Mucosa of descending colon (tissue), 3 donors: ENCODE measurements at regions not wholly inside any gene's neighbourhood (a gene's known extent, or its start where the extent isn't known, plus 50 kb on each side); places are given as distances from the start of the nearest gene placed in this dataset.

ENCODE experiments used
- ATAC-seq: fragments of 200-7000 bp; cut with Tn5 transposase; one replicate; pipeline ENCODE4 v1.9.1; 2020; ENCODE audit warnings: mild to moderate bottlenecking, moderate library complexity
- DNase-seq, 3 donors: peaks; one replicate each; pipeline ENCODE4 v3.0.0-alpha.2; 2020
- H3K36me3 ChIP-seq: fragments of 200-600 bp; one replicate; pipeline ENCODE4 v1.8.0; 2021; ENCODE audit warnings: low read depth, mild to moderate bottlenecking
- H3K4me1 ChIP-seq: fragments of 200-600 bp; one replicate; pipeline ENCODE4 v1.8.0; 2021; ENCODE audit warnings: low read depth, mild to moderate bottlenecking
- H3K4me3 ChIP-seq: fragments of 200-600 bp; one replicate; pipeline ENCODE4 v1.8.0; 2021; ENCODE audit warnings: mild to moderate bottlenecking
- H3K9me3 ChIP-seq: fragments of 200-600 bp; one replicate; pipeline ENCODE4 v1.8.0; 2021; ENCODE audit warnings: mild to moderate bottlenecking
- intact Hi-C, 2 donors: fragments of 100-400 bp; cut with DNase I in 1 of 2; cut with micrococcal nuclease in 1 of 2; formaldehyde crosslinking; loops; one replicate each; pipeline versions ENCODE4 v1.11.0 to v1.11.1; 2022; cut with DNase I, micrococcal nuclease
- TF ChIP-seq, protein P1 (sequence below): fragments of 200-600 bp; IDR thresholded peaks from one replicate; pipeline ENCODE4 v1.8.0; 2022; ENCODE audit warnings: antibody characterized with exemption, mild to moderate bottlenecking
- donor health status: DM: no; HTN: no; CAD: no; lungs with moderate emphysema.
- donor health status: DM: no; HTN: no; CAD: no.
- donor health status: DM: no; HTN: yes; CAD: no.

DNA sequence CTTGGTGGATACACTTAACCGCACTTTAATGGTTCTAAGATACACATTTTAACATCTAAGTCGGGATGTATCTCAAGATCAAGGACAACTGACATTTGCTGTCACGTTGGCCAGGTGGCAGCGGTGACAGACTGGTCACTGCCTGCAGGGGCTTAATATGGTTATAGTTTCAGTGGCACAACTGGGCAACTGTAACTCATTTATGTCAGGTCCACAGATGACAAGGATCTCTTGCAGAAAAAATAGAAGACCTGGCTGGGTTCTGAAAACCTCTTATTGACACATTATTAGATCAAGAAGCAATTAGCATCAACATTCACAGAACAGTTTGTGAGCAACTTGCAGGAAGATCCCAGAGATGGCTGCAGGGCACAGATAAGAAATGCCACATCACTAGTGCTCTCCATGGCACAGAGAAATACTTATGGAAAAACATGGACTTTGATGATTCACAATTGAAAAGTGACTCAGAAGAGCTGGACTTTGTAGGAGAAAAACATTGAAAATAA, 99.6 kb upstream of the SORBS2 start:
- TF ChIP-seq, protein P1, sequence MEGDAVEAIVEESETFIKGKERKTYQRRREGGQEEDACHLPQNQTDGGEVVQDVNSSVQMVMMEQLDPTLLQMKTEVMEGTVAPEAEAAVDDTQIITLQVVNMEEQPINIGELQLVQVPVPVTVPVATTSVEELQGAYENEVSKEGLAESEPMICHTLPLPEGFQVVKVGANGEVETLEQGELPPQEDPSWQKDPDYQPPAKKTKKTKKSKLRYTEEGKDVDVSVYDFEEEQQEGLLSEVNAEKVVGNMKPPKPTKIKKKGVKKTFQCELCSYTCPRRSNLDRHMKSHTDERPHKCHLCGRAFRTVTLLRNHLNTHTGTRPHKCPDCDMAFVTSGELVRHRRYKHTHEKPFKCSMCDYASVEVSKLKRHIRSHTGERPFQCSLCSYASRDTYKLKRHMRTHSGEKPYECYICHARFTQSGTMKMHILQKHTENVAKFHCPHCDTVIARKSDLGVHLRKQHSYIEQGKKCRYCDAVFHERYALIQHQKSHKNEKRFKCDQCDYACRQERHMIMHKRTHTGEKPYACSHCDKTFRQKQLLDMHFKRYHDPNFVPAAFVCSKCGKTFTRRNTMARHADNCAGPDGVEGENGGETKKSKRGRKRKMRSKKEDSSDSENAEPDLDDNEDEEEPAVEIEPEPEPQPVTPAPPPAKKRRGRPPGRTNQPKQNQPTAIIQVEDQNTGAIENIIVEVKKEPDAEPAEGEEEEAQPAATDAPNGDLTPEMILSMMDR: no peak

DNA sequence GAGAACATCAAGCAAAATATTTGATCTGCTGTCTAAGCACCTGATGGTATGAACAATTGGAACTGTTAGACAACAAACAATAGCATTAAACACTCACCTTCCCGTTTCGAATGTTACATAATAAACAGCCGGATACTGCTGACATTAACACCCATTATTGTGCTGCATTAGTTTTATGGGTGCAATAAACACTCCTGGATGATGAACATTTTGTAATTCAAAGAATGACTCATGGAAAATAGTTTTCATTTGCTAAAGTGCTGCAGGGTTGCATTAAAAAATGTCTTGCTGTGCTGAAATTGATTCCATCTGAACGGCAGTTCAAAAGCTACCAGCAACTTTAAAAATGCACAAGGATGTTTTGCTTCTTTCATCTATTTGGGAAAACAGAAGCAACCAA, 100.8 kb upstream of the SORBS2 start:
- TF ChIP-seq, protein P1: no peak
- ATAC-seq (peak; percentile 65), DNase-seq (no peak)
- H3K36me3 ChIP-seq: no peaks in the 10 kb centered on the region
- intact Hi-C loops: no loop called here
- H3K4me1 ChIP-seq: no peaks in the 10 kb centered on the region
- no peaks in the 10 kb centered on the region for H3K9me3 ChIP-seq
- no peak overlapping the region for H3K4me3 ChIP-seq

More for the DNA sequence above, 99.6 kb upstream of the SORBS2 start:
- DNase-seq (no peak), ATAC-seq (no peak)
- Histone ChIP-seq H3K9me3 (no peaks in the 10 kb centered on the region), H3K4me3 (no peak overlapping the region), H3K36me3 (no peaks in the 10 kb centered on the region), H3K4me1 (no peaks in the 10 kb centered on the region)
- intact Hi-C loops: no loop called here

DNA sequence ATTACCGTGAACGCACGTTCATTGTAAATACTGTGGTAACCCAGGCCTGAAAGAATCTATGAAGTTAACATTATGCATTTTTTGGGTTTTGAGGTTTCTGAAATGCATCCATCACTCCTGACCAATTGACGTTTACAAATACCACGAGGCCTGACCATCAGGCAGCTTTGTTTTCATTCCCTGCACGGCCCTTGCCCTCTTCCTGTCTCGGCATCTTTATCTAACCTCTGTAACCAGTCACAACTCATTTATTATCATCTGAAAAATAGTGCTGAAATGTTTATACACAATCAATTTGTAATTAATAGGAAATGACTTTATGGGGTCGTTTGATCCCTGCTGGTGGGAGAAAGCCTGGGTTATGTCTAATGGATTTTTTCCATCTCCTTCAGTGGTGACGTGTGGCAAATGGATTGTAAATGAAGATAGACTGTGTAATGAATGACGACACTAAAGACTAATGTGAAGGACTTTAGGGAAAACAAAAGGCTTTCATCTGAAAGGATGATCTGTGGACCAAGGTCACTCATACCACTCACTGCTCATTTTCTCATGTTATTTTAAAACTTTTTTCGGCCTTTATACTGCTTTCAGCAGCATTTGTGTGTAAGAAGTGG, 102.7 kb upstream of the SORBS2 start:
- Histone ChIP-seq H3K4me3 (no peak overlapping the region), H3K36me3 (no peaks in the 10 kb centered on the region), H3K9me3 (no peaks in the 10 kb centered on the region), H3K4me1 (no peaks in the 10 kb centered on the region)
- intact Hi-C loops: no loop called here
- no peak for ATAC-seq
- no peak for DNase-seq
- TF ChIP-seq, protein P1: no peak

DNA sequence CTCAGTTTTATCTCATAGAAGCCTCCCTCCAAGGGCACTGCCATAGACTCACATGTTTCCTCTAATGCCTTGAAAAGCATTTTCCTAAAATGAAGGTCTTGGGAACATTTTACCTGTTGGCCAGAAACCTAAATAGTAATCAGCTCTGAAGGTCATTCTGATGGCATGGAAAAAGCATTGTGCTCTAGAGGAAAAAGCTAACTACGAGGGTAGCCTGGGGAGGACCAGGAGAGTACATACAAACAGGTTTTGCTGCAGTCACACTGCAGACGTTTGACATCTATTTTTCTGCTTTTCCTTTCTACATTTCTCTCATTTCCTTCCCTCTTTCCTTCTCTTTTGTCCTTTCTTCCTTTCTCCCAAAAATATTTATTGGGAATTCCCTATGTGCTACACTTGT, 103.3 kb upstream of the SORBS2 start:
- ATAC-seq (no peak), DNase-seq (no peak)
- no peak overlapping the region for H3K4me3 ChIP-seq
- no peaks in the 10 kb centered on the region for H3K4me1 ChIP-seq
- TF ChIP-seq, protein P1: no peak
- no peaks in the 10 kb centered on the region for H3K9me3 ChIP-seq
- intact Hi-C loops: no loop called here
- no peaks in the 10 kb centered on the region for H3K36me3 ChIP-seq

DNA sequence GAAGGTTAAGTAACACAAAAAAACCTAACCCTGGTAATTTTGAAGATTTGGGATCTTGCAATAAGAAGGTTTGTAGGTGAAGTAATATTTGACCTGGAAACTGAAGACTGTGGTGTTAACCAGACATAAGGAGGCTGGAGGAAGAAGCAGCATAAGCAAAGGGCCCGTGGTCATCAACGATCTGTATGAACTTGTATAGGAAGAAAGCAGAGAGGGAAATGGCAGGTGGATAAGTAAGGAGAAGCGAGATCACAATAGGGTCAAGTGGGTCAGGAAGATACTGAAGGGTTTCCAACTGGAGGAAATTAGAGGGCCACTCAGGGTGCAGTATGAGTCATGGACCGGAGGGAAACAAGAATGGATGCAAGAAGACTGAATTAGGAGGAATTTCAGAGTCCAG, 103.8 kb upstream of the SORBS2 start:
- TF ChIP-seq, protein P1: no peak
- DNase-seq (no peak), ATAC-seq (no peak)
- intact Hi-C loops: no loop called here
- Histone ChIP-seq H3K36me3 (no peaks in the 10 kb centered on the region), H3K4me1 (no peaks in the 10 kb centered on the region), H3K9me3 (no peaks in the 10 kb centered on the region), H3K4me3 (no peak overlapping the region)

DNA sequence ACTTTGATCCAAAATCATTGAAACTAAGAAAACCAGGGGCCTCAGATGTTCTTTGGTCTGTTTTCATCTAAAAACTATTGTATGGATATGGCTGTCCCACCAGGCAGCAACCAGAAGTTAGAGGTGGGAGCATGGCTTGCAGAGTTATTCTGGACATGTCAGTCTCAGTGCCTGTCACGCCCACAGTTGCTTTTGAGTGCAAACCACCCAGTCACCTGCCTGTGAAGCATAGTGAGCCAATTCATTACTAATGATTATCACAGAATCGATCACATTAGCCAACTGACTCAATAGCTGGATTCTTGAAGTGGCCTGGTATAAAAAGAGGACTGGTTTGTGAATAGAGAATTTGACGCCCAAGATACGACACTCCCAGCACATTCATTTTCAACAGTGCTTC, 104.2 kb upstream of the SORBS2 start:
- intact Hi-C loops: no loop called here
- DNase-seq (no peak), ATAC-seq (no peak)
- H3K4me3 ChIP-seq: no peak overlapping the region
- H3K4me1 ChIP-seq: no peaks in the 10 kb centered on the region
- H3K9me3 ChIP-seq: no peaks in the 10 kb centered on the region
- no peaks in the 10 kb centered on the region for H3K36me3 ChIP-seq
- TF ChIP-seq, protein P1: no peak
